Body of pancreas (tissue), 4 donors: ENCODE measurements at regions not wholly inside any gene's neighbourhood (a gene's known extent, or its start where the extent isn't known, plus 50 kb on each side); places are given as distances from the start of the nearest gene placed in this dataset.

Experiments
- ATAC-seq: fragments of 150-250 bp; one replicate; pipeline ENCODE4 v1.9.1; 2016
- DNase-seq, 4 donors: peaks; one replicate each; pipeline ENCODE4 v3.0.0-alpha.2; 2019
- H3K27ac ChIP-seq, 4 donors: fragments of 200-600 bp; sonication (generic); 1 replicate in 3 of 4; 2 replicates in 1 of 4; pipeline versions ENCODE4 v1.5.1 to v1.6.1; 2016 to 2019; ENCODE audit warnings: mild to moderate bottlenecking in 1 of 4, mixed read lengths in 1 of 4, moderate library complexity in 1 of 4
- H3K27me3 ChIP-seq, 2 donors: fragments of 200-600 bp; sonication (generic); one replicate each; pipeline ENCODE4 v1.6.0; 2016; ENCODE audit warnings: mild to moderate bottlenecking in 1 of 2
- H3K36me3 ChIP-seq, 2 donors: fragments of 200-600 bp; sonication (generic); replicated peaks in 1 of 2; 2 replicates each; pipeline ENCODE4 v1.5.1; 2016; ENCODE audit warnings: low read depth in 2 of 2; ENCODE audit not compliant: insufficient read depth in 1 of 2
- H3K4me1 ChIP-seq: fragments of 200-600 bp; sonication (generic); one replicate; pipeline ENCODE4 v1.6.0; 2016
- H3K4me3 ChIP-seq, 2 donors: fragments of 200-600 bp; sonication (generic); 1 replicate in 1 of 2; 2 replicates in 1 of 2; pipeline ENCODE4 v1.5.1; 2016 to 2019
- H3K9me3 ChIP-seq, 3 donors: fragments of 200-600 bp; sonication (generic); 1 replicate in 2 of 3; 2 replicates in 1 of 3; pipeline ENCODE4 v1.5.1; 2016
- CTCF ChIP-seq, 7 experiments: fragments of 450-650 bp in 4 of 7; fragments of 200-600 bp in 3 of 7; sonication (generic) in 3 of 7; IDR thresholded peaks; one replicate each; pipeline ENCODE4 v1.5.1; 2016 to 2019; ENCODE audit warnings: antibody characterized with exemption in 7 of 7
- POLR2A ChIP-seq, 3 donors: fragments of 450-650 bp; IDR thresholded peaks; one replicate each; pipeline ENCODE4 v1.6.1; 2016; ENCODE audit warnings: antibody characterized with exemption in 3 of 3, mild to moderate bottlenecking in 2 of 3
- WGBS, 2 donors: methylation state at CpG; one replicate each; pipeline ENCODE4 v1.1.5; 2017; 5-methylcytosine and 5-hydroxymethylcytosine counted together
- intact Hi-C: fragments of 100-400 bp; cut with DNase I; formaldehyde crosslinking; loops from one replicate; pipeline ENCODE4 v1.15.1; 2023

- no peak for DNase-seq
- H3K36me3 ChIP-seq, result no peaks in the 10 kb centered on the region
- H3K9me3 ChIP-seq, result no peaks in the 10 kb centered on the region
- intact Hi-C loops, result no loop called here
- TF ChIP-seq POLR2A (IDR thresholded peaks at IDR 0.05) (no peak), CTCF (IDR thresholded peaks at IDR 0.05) (no peak)
- no peaks in the 10 kb centered on the region for H3K4me1 ChIP-seq
- no peak overlapping the region for H3K4me3 ChIP-seq
- 21 to 26% methylated on average over 2 of the region's 2 CpGs for WGBS, 2 donors
- no peak for ATAC-seq
- H3K27ac ChIP-seq, result no peak overlapping the region
- no peaks in the 10 kb centered on the region for H3K27me3 ChIP-seq
Observed at GRCh38 chr13:84296401-84296800, 414.1 kb upstream of the SLITRK1 start.

- no peak for ATAC-seq
Observed at GRCh38 chr13:84294576-84294975, 412.3 kb upstream of the SLITRK1 start.

GRCh38 chr13:84290386-84290785, 408.1 kb upstream of the SLITRK1 start:
- ATAC-seq, result no peak
- Histone ChIP-seq H3K9me3 (no peaks in the 10 kb centered on the region), H3K36me3 (no peaks in the 10 kb centered on the region), H3K4me3 (no peak overlapping the region), H3K27me3 (no peaks in the 10 kb centered on the region), H3K4me1 (no peaks in the 10 kb centered on the region), H3K27ac (no peak overlapping the region)
- no peak for DNase-seq
- intact Hi-C loops, result no loop called here
- TF ChIP-seq CTCF (IDR thresholded peaks at IDR 0.05), result no peak
- TF ChIP-seq POLR2A (IDR thresholded peaks at IDR 0.05), result no peak
- 61 to 62% methylated on average over 4 of the region's 4 CpGs for WGBS, 2 donors

More at GRCh38 chr13:84294576-84294975, 412.3 kb upstream of the SLITRK1 start:
- Histone ChIP-seq H3K36me3 (no peaks in the 10 kb centered on the region), H3K27ac (no peak overlapping the region), H3K27me3 (no peaks in the 10 kb centered on the region), H3K4me3 (no peak overlapping the region), H3K4me1 (no peaks in the 10 kb centered on the region), H3K9me3 (no peaks in the 10 kb centered on the region)
- TF ChIP-seq CTCF (IDR thresholded peaks at IDR 0.05), result no peak
- no peak for TF ChIP-seq POLR2A (IDR thresholded peaks at IDR 0.05)
- intact Hi-C loops, result no loop called here
- DNase-seq, result no peak
- 72 to 77% methylated on average over 3 of the region's 3 CpGs for WGBS, 2 donors

- DNase-seq (no peak), ATAC-seq (no peak)
- Histone ChIP-seq H3K27me3 (no peaks in the 10 kb centered on the region), H3K36me3 (no peaks in the 10 kb centered on the region), H3K27ac (no peak overlapping the region), H3K4me1 (no peaks in the 10 kb centered on the region), H3K4me3 (no peak overlapping the region), H3K9me3 (no peaks in the 10 kb centered on the region)
- 50 to 54% methylated on average over 2 of the region's 2 CpGs for WGBS, 2 donors
- no peak for TF ChIP-seq CTCF (IDR thresholded peaks at IDR 0.05)
- TF ChIP-seq POLR2A (IDR thresholded peaks at IDR 0.05), result no peak
- intact Hi-C loops, result no loop called here
Observed at GRCh38 chr13:84279166-84279565, 396.9 kb upstream of the SLITRK1 start.

GRCh38 chr13:84272877-84273562, 390.7 kb upstream of the SLITRK1 start:
- DNase-seq (no peak), ATAC-seq (no peak)
- H3K36me3 ChIP-seq, result no peaks in the 10 kb centered on the region
- H3K4me1 ChIP-seq, result no peaks in the 10 kb centered on the region
- 72 to 75% methylated on average over 6 of the region's 6 CpGs for WGBS, 2 donors
- no peak overlapping the region for H3K27ac ChIP-seq
- intact Hi-C loops, result no loop called here
- no peak for TF ChIP-seq POLR2A (IDR thresholded peaks at IDR 0.05)
- TF ChIP-seq CTCF (IDR thresholded peaks at IDR 0.05), result no peak
- H3K9me3 ChIP-seq, result no peaks in the 10 kb centered on the region
- no peak overlapping the region for H3K4me3 ChIP-seq
- H3K27me3 ChIP-seq, result no peaks in the 10 kb centered on the region
